Activated T-cell treated with anti-CD3 and anti-CD28 coated beads for 1 hour (primary cell): ENCODE measurements at regions not wholly inside any gene's neighbourhood (a gene's known extent, or its start where the extent isn't known, plus 50 kb on each side); places are given as distances from the start of the nearest gene placed in this dataset.

ENCODE experiments used
- DNase-seq: peaks from one replicate; pipeline ENCODE4 v3.0.0-alpha.2; 2020; ENCODE audit warnings: low read depth

- DNase-seq, result no peak
Observed at GRCh38 chr9:28624771-28625170, 1051.5 kb upstream of the C9orf72 start.

- DNase-seq, result no peak
Observed at GRCh38 chr9:28628031-28628430, 1054.8 kb upstream of the C9orf72 start.

- DNase-seq, result no peak
Observed at GRCh38 chr9:28648723-28649122, 1075.4 kb upstream of the C9orf72 start.

- no peak for DNase-seq
Observed at GRCh38 chr9:28650327-28650726, 1077.0 kb upstream of the C9orf72 start.

DNA sequence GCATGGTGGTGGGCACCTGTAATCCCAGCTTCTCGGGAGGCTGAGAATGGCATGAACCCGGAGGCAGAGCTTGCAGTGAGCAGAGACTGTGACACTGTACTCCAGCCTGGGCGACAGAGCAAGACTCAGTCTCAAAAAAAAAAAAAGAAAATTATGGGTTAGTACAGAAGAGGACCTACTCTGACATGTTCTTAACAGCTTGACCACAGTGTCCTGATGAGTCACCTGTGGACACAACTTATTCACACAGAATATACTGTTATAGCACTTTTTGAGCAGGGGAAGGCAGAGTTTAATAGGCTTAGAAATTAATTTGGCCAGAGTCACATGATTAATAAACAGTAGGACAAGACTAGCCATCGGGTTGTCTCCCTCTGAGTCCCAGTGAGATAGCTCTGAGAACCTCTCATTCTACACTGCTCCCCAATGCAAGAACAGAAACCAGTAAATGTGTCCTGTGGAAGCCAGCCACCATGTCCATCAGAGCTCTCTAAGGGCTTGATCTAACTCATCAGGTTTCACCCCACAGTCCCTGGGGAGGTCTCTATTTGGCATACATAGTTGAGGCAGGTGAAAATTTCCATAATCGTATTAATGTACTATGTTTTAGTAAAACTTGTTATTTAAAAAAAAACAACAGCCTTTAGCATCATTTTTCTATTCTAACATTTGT lies 1077.9 kb upstream of the C9orf72 start:
- DNase-seq, result no peak

- DNase-seq, result no peak
Observed at GRCh38 chr9:28653216-28653615, 1079.9 kb upstream of the C9orf72 start.

DNA sequence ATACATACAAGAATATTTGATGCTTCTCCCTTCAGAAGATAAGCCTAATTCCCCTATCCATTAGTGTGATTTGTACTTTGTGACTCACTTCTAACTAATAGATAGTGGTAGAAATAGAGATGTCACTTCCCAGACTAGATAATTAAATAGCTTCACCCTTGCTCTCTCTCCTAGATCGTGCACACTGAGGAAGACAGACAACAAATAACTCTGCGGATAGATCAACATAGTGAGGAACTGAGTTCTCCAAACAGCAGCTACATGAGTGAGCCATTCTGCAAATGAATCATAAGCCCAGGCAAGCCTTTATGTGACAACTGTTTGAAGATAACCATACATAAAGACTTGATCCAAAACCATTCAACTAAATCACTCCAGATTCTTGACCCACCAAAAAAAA lies 1083.4 kb upstream of the C9orf72 start:
- no peak for DNase-seq

DNA sequence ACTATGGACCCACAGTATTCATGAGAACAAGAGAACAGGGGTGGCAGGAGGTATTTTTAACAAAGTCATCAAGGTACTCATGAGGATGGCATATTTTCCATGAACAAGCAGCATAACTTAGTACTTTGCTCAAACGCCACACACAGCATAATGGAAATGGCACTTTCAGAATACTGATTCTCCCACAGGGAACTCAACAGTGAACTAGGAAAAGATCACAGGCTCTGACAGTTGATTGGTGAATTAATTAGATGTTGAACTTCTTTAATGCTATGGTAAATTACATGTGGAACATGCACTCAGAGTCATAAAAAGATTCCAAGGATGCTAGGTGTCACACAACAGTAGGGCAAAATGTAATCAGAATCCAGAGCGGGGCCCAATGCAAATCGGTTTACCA lies 1088.6 kb upstream of the C9orf72 start:
- DNase-seq, result no peak

DNA sequence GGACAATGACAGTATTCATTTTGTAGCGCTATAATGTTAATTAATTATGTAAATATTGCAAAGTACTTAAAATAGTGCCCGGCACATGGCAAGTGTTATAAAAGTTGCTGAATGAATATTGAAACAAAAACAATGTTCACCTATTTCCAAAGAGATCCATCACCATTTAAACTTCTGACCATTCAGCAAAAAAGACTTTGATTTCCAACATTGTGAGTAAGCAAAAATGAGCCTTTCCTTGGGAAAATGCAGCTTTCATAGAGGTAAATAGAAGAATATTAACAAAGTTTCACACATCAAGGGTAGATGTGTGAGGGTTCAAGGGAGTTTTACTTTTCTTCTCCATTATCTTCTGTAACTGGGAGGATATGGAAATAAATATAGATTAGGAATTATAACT lies 1089.4 kb upstream of the C9orf72 start:
- DNase-seq, result no peak

DNA sequence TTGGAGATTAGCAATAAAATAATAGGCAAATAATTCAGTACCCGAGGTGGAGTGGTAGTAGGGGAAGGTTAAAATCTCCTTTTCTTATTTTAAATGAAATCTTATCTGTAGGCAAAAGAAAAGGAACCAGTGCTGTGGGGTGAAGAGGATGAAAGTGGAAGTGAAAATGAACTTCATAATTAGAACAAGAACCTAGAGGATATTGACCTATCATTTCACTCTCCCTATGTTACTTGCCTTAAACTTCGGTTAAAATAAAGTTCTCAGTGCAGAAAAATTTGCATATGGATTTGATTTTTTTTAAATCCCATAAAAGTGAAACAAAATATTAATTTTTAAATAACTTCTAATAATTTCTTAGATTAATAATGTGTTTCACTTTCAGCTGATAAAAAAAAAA lies 1094.9 kb upstream of the C9orf72 start:
- DNase-seq, result no peak

GRCh38 chr9:28671000-28671399 lies 1097.7 kb upstream of the C9orf72 start:
- DNase-seq, result no peak

- DNase-seq, result no peak
Observed at GRCh38 chr9:28678097-28678496, 1104.8 kb upstream of the C9orf72 start.

- DNase-seq, result no peak
Observed at GRCh38 chr9:28688172-28688571, 1114.9 kb upstream of the C9orf72 start.

- no peak for DNase-seq
Observed at GRCh38 chr9:28692012-28692411, 1118.7 kb upstream of the C9orf72 start.

GRCh38 chr9:28696960-28697359 lies 1123.7 kb upstream of the C9orf72 start:
- DNase-seq, result no peak

DNA sequence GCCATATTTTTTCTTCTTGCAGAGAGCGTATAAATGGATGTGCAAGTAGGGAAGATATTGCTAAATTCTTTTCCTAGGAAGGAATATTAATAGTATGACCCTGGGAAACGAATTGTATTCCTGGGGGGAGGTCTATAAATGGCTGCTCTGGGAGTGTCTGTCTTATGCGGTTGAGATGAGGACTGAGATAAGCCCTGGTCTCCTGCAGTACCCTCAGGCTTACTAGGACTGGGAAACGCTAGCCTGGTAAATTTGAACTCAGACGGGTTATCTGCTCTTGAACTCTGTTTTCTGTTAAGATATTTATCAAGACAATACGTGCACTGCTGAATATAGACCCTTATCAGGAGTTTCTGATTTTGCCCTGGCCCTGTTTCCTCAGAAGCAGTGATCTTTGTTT lies 1126.4 kb upstream of the C9orf72 start:
- DNase-seq, result no peak

GRCh38 chr9:28707616-28708015 lies 1134.3 kb upstream of the C9orf72 start:
- no peak for DNase-seq

- no peak for DNase-seq
Observed at GRCh38 chr9:28714188-28714587, 1140.9 kb upstream of the C9orf72 start.

- no peak for DNase-seq
Observed at GRCh38 chr9:28718226-28718625, 1144.9 kb upstream of the C9orf72 start.

GRCh38 chr9:28720746-28721145 lies 1147.5 kb upstream of the C9orf72 start:
- DNase-seq, result no peak

DNA sequence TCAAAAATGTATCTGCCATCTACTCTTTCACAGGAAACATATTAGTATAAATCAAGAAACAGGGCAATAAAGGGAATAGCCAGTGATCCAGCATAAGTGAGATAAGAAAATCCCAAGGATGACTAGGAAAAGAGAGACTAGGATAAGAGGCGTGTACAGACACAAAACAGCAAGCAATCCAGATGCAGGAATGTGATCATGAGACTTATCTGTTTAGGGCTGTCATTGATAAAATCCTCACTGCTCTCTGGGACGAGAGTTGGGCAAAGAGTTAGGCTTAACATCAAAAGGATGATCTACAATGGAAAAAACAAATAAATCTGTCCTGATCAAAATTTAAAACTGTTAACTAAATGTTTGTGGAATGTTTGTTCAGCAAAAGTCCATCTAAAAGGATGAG lies 1156.8 kb upstream of the C9orf72 start:
- no peak for DNase-seq

- DNase-seq, result no peak
Observed at GRCh38 chr9:28735738-28736342, 1162.6 kb upstream of the C9orf72 start.

GRCh38 chr9:28741459-28741858 lies 1168.2 kb upstream of the C9orf72 start:
- no peak for DNase-seq

DNA sequence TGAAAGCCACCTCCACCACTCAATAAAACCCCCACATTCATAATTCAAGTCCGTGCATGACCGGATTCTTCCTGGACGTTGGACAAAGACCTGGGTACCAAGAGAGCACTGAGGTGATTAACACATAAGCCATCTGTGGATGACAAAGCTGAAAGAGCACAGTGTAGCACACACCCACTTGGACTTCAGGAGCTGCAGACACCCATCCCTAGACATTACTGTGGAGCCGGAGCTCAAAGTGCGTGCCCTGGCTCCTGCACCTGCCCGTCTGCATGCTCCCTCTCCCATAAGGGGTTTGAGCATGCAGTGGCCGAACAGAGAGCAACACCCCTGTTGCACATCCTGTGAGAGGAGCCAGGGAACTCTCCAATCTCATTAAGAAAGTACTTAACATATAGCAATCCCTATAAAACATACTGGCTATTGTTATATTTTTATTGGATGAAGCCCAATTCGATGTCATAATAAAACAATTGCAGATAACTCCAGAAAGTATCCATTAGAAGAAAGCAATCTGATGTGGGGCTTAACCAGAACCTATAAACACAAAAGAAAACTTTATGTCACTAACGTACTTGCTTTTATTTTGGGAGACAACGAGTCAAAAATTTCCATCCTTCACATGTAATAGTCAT lies 1174.2 kb upstream of the C9orf72 start:
- no peak for DNase-seq
